ENCODE measurements at regions not wholly inside any gene's neighbourhood (a gene's known extent, or its start where the extent isn't known, plus 50 kb on each side); places are given as distances from the start of the nearest gene placed in this dataset.

GRCh38 chr2:57562495-57562894, 484.1 kb upstream of the VRK2 start:
- TF ChIP-seq POLR2A (IDR thresholded peaks at IDR 0.05) = no peak
- no peak for TF ChIP-seq CTCF (IDR thresholded peaks at IDR 0.05)
